WTC11 (cell line): ENCODE measurements at regions not wholly inside any gene's neighbourhood (a gene's known extent, or its start where the extent isn't known, plus 50 kb on each side); places are given as distances from the start of the nearest gene placed in this dataset.

Source experiments
- CBFB ChIP-seq: sonication (generic); formaldehyde crosslinking; IDR thresholded peaks from 2 replicates; pipeline ENCODE4 v1.8.1; 2022; ENCODE audit warnings: mild to moderate bottlenecking, low read depth, missing genetic modification reagents
- CTCF ChIP-seq: fragments of 200-600 bp; IDR thresholded peaks from 2 replicates; pipeline ENCODE4 v1.8.0; 2022; ENCODE audit warnings: antibody characterized with exemption
- NFE2L1 ChIP-seq: sonication (generic); formaldehyde crosslinking; IDR thresholded peaks from 2 replicates; pipeline ENCODE4 v1.8.1; 2023; ENCODE audit warnings: missing genetic modification reagents
- PREB ChIP-seq: sonication (generic); formaldehyde crosslinking; IDR thresholded peaks from 2 replicates; pipeline ENCODE4 v1.8.1; 2022; ENCODE audit warnings: mild to moderate bottlenecking, missing genetic modification reagents, moderate library complexity, borderline replicate concordance
- PRRX2 ChIP-seq: fragments of 250-450 bp; sonication (Bioruptor Pico); IDR thresholded peaks from 2 replicates; pipeline ENCODE4 v1.8.0; 2021; ENCODE audit warnings: mild to moderate bottlenecking
- TCF7 ChIP-seq: sonication (generic); formaldehyde crosslinking; IDR thresholded peaks from 2 replicates; pipeline ENCODE4 v1.8.0; 2022; ENCODE audit warnings: mild to moderate bottlenecking, low read depth, missing genetic modification reagents, moderate library complexity
- TF ChIP-seq, protein P1 (sequence below): sonication (generic); formaldehyde crosslinking; conservative IDR thresholded peaks from 2 replicates; pipeline ENCODE4 v1.8.1; 2022; ENCODE audit warnings: mild to moderate bottlenecking, missing genetic modification reagents
- TF ChIP-seq, protein P2 (sequence below): sonication (generic); formaldehyde crosslinking; IDR thresholded peaks from 2 replicates; pipeline ENCODE4 v1.8.0; 2022; ENCODE audit warnings: mild to moderate bottlenecking, missing genetic modification reagents
- TF ChIP-seq, protein P3 (sequence below): sonication (generic); formaldehyde crosslinking; IDR thresholded peaks from 2 replicates; pipeline ENCODE4 v1.8.1; 2023; ENCODE audit warnings: mild to moderate bottlenecking, missing genetic modification reagents, moderate library complexity

- TF ChIP-seq CTCF = no peak
- TF ChIP-seq, protein P1, sequence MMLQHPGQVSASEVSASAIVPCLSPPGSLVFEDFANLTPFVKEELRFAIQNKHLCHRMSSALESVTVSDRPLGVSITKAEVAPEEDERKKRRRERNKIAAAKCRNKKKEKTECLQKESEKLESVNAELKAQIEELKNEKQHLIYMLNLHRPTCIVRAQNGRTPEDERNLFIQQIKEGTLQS = no peak
- no peak for TF ChIP-seq PREB (CRISPR knock-in tag)
- TF ChIP-seq, protein P2, sequence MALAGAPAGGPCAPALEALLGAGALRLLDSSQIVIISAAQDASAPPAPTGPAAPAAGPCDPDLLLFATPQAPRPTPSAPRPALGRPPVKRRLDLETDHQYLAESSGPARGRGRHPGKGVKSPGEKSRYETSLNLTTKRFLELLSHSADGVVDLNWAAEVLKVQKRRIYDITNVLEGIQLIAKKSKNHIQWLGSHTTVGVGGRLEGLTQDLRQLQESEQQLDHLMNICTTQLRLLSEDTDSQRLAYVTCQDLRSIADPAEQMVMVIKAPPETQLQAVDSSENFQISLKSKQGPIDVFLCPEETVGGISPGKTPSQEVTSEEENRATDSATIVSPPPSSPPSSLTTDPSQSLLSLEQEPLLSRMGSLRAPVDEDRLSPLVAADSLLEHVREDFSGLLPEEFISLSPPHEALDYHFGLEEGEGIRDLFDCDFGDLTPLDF (CRISPR knock-in tag) = no peak
- TF ChIP-seq, protein P3, sequence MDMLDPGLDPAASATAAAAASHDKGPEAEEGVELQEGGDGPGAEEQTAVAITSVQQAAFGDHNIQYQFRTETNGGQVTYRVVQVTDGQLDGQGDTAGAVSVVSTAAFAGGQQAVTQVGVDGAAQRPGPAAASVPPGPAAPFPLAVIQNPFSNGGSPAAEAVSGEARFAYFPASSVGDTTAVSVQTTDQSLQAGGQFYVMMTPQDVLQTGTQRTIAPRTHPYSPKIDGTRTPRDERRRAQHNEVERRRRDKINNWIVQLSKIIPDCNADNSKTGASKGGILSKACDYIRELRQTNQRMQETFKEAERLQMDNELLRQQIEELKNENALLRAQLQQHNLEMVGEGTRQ (CRISPR knock-in tag) = no peak
- TF ChIP-seq TCF7 (CRISPR knock-in tag) = no peak
- TF ChIP-seq PRRX2 = no peak
- TF ChIP-seq CBFB (CRISPR knock-in tag) = no peak
- TF ChIP-seq NFE2L1 = no peak
Observed at GRCh38 chr3:144948711-144949110, 977.1 kb downstream of the DIPK2A start.
